NCI-H345 (cell line): ENCODE measurements at regions not wholly inside any gene's neighbourhood (a gene's known extent, or its start where the extent isn't known, plus 50 kb on each side); places are given as distances from the start of the nearest gene placed in this dataset.

Experiments
- DNase-seq: peaks from one replicate; lab custom pipeline; 2025; lab: John Stamatoyannopoulos, UW

GRCh38 chr12:11946161-11946560 lies 124.6 kb upstream of the BCL2L14 start:
- DNase-seq = no peak

GRCh38 chr12:11947213-11947612 lies 123.5 kb upstream of the BCL2L14 start:
- DNase-seq = no peak

- DNase-seq = peak; percentile 66
These were observed 120.9 kb upstream of the BCL2L14 start for GRCh38 chr12:11949738-11950411.

- DNase-seq = no peak
These were observed 119.5 kb upstream of the BCL2L14 start for GRCh38 chr12:11951209-11951608.

GRCh38 chr12:11953523-11953922 lies 117.2 kb upstream of the BCL2L14 start:
- peak; percentile 26 for DNase-seq

- no peak for DNase-seq
These were observed 116.6 kb upstream of the BCL2L14 start for GRCh38 chr12:11954181-11954580.

- DNase-seq = no peak
These were observed 112.3 kb upstream of the BCL2L14 start for GRCh38 chr12:11958221-11959091.

GRCh38 chr12:11959117-11959823 lies 111.5 kb upstream of the BCL2L14 start:
- DNase-seq = no peak

- no peak for DNase-seq
These were observed 110.1 kb upstream of the BCL2L14 start for GRCh38 chr12:11960646-11961045.

GRCh38 chr12:11961686-11962085 lies 109.1 kb upstream of the BCL2L14 start:
- no peak for DNase-seq

GRCh38 chr12:11962860-11963259 lies 107.9 kb upstream of the BCL2L14 start:
- no peak for DNase-seq

GRCh38 chr12:11963841-11964471 lies 106.8 kb upstream of the BCL2L14 start:
- DNase-seq = no peak

- no peak for DNase-seq
These were observed 105.4 kb upstream of the BCL2L14 start for GRCh38 chr12:11965258-11965910.

GRCh38 chr12:11967376-11968047 lies 103.2 kb upstream of the BCL2L14 start:
- DNase-seq = no peak

GRCh38 chr12:11968048-11968383 lies 102.7 kb upstream of the BCL2L14 start:
- no peak for DNase-seq

- DNase-seq = no peak
These were observed 102.2 kb upstream of the BCL2L14 start for GRCh38 chr12:11968516-11968915.

- DNase-seq = no peak
These were observed 101.1 kb upstream of the BCL2L14 start for GRCh38 chr12:11969437-11970154.

- no peak for DNase-seq
These were observed 100.6 kb upstream of the BCL2L14 start for GRCh38 chr12:11970155-11970520.

GRCh38 chr12:11973396-11973795 lies 97.3 kb upstream of the BCL2L14 start:
- no peak for DNase-seq

- DNase-seq = no peak
These were observed 94.7 kb upstream of the BCL2L14 start for GRCh38 chr12:11976005-11976404.
